GM18867 (cell line): ENCODE measurements at regions not wholly inside any gene's neighbourhood (a gene's known extent, or its start where the extent isn't known, plus 50 kb on each side); places are given as distances from the start of the nearest gene placed in this dataset.
A peak's percentile ranks its signal among the peaks of the same experiment; 100 is the strongest.

Source experiments
- ATAC-seq: cut with Tn5 transposase; IDR thresholded peaks from one replicate; pipeline ENCODE4 v1.9.1; 2021; ENCODE audit warnings: mild to moderate bottlenecking, moderate library complexity; ENCODE audit not compliant: unreplicated experiment

DNA sequence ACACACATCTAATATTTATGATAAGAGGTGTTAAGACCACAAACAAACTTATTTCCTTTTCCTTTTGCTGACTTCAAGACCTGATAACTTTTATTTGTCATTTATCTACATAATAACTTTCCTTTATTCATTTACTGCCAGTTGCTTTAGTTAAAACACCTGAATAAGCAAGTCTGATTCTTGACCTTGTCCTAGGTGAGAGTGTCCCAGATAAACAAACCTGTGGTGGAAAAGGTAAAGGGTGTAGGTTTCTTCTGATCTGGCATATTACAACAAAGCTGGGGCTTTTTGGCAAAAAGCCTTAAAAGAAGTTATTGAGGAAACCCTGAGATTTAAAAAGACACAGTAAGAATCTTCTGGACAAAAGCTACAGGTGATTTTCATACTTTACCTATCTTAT lies 191.5 kb downstream of the ZBBX start:
- no peak for ATAC-seq

DNA sequence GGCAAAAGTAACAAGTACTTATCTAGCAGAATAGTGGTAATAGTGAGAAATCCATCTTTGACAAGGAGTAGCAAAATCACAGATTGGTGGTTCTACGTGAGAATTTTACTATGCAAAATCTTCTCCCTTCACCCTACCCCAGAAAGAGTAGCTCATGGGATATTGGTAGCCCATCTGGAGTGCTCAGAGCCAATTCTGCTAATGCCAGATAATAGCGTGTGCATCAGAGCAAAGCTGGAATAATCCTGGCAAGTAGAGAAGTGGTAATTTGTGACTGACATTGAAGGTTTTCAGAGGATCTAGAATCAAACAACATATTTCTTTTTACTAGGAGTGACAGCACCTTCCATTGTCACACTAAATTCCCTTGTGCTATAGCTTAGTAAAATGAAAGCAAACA lies 192.9 kb downstream of the ZBBX start:
- ATAC-seq: no peak

DNA sequence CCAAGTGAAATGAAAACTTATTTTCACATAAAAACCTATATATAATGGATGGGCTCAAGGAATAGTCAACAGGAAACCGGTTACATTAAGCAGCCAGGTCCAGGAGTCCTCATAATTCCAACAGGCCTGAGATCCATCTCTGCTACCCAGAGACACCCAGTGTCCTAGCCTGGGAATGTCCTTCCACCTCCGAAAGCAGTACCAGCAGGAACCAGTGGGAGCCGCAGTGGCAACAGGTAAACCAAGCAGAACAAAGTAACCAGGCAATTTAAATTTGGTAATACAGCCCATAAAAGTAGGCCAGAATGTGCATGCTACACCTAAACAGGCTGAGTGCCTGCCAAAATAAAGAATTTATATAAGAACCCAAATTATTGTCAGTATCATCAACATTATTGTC lies 195.6 kb downstream of the ZBBX start:
- no peak for ATAC-seq

DNA sequence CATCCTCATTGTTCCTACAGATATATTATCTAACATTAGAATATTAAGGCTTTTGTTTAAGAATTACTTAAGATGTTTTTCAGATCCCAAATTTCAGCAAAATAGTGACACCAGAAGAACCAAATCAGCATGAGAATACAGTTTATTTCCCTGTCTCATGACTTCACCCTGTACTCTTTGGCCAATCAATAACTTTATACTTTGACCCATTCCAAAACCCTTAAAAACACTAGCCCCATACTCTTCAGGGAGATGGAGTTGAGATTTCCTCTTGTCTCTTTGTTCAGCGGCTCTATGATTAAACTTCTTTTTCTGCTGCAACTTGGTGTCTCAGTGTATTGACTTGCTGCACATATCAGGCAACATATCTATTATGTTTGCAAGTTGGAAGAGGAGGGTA lies 207.7 kb downstream of the ZBBX start:
- ATAC-seq: no peak

DNA sequence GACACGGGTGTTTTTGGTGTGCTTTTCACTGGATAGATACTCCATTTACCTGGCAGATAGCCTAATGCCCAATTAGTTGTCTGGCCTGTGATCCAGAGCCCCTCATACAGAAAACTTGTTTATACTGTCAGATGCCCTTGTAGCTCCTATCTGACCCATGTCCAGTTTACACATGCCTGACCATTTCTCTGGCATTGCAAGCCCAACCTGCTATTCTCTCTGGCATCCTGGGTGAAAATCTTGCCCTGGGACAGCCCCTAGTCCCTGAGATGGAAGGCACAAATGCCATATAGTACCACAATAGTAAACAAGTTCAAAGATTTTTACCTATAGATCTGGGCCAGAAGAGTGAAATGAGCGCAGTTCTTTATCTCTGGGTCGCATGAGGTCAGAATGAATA lies 212.6 kb downstream of the ZBBX start:
- no peak for ATAC-seq

DNA sequence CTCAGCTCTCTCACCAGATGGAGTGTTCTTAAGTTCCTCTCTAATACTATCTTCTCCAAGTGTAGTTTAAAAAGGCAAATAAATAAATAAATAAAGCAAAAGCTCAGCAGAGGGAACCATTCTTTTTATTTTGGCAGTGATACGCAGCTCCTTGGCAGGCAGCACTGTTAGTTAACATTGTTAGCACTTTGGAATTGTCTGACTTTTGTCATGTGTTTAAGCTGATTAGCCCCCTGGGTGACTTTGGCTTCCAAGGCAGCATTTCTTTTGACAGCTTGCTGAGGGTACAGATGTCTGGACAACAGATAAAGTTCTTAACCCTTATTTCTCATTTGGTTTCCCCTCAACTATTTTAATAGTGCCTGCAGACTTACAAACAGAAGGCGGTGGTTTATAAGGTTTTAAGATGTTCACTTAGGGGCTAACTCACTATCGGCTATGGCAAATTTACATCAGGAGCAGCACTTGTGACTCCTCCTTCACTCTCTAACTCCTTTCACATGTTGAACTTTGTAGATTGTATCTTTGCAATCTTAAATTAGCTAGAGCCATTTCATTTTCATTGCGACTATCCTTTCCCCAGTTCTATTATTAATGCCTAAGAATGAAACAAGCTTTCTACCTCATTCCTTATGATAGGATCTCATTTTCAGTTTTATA lies 213.4 kb downstream of the ZBBX start:
- ATAC-seq: no peak

DNA sequence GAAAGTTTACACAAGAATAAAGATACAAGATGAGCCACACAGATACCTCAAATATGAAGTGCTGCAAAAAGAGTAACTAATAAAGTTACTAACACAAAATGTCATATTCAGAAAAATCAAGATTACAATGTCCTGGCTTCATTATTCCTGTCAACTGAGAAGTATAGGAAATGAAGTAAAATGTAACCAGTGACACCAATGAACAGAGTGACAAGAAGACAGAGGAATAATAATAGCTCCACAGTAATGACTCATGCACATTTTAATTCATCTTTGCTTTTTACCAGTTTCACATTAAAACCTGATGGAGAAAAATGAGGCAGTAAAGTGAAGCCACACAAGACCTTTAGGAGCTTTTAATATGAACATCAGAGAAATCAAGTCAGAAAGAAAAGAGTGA lies 214.1 kb downstream of the ZBBX start:
- ATAC-seq: no peak

DNA sequence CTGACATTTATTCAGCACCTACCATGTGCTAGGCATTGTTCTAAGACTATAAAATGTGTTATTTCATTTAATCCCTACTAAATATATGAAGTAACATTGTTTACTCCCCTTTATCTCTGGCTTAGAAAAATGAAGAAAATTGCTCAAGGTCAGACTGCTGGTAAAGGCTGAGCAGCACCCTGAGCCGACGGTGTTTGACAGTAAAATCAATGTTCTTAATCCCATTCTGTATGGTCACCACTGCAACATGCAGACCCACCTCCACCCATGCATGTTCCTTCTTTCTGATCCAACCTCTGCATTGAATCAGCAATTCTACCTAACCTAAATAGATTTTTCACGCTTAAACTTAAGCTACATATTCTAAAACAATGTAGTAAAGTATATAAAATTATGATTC lies 216.5 kb downstream of the ZBBX start:
- ATAC-seq: no peak

DNA sequence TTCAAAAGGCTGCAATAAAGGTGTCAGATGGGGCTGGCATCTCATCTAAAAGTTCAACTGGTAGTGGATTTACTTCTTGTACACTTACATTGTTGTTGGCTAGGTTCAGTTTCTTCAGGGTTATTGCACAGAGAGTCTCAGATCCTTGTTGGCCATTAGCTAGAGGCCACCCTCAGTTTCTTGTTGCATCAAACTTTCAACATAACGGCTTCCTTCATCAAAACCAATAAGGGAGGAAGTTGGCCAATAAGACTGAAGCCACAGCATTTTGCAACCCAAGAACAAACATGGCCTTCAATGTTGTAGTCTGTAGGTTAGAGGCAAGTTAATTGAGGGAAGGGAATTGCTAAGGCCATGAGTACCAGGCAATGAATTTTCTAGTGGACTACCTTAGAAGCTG lies 218.0 kb downstream of the ZBBX start:
- ATAC-seq: no peak

DNA sequence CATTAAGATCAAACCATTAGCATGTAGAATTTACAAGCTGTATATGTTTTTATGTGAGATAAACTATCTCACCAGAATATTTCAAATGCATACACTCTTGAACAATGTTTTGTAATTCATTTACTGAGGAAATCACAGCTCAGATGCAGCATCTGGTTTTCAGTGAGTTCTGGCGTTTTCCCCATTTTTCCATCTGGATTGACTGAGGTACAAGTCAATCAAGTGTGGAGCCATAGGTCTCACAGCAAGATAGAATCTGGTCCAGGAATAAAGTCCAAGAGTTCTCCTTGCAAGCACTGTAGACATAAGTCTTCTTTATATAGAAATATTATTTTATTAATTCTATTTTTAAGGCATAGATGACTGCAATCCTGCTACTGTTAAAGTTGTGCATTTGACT lies 219.3 kb downstream of the ZBBX start:
- ATAC-seq: no peak

DNA sequence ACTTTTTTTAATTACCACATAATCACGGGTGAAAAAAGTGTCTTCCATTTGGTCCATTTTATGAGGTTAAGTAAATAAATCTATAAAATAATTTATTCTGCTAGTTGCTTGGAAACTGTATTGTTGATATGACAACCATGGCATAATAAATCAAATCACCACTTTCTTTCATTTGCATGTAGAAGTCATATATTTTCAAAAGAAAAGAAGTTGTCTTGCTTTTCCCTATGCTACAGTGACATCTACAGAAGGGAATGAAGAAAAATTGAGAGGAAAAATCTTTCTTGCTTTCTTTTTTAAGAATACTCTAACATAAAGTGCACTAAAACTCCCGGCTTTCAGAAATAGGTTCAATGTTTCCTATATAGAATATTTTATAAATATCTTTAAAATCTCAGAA lies 228.5 kb downstream of the ZBBX start:
- ATAC-seq: no peak

DNA sequence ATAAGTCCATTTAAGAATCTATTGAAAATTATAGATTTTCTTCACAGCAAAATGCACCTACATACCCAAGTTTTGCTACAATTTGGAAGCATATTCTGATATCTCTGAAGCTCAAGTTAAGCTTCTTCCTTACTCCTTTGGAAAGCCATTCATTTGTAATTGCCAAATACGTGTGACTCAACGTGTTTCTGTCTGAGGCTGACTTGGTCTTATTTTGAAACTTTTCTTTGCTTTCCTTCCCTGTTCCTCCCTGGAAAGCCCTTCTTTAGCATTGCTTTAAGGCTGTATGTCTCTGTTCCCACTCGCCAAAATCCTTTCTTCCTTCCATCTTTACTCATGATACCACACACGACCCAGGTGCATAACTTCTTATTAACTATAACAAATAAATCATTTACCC lies 232.0 kb downstream of the ZBBX start:
- no peak for ATAC-seq

DNA sequence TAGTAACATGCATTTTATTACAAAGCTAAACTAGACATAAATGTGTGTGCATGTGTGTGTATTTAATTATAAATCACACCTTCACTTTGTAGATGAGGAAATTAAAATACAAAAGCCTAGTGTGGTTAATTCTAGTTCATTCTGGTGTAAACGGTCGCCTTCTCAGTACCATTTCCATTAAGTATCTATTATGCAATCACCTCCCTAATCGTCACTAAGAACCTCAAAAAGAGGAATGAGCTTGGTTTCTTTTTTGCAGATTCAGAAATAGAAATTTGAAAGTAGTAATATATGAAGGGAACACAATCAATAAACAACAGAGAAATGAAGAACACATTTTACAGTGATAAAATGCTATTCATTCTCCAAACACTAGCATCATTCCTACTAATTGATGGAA lies 233.2 kb downstream of the ZBBX start:
- no peak for ATAC-seq

DNA sequence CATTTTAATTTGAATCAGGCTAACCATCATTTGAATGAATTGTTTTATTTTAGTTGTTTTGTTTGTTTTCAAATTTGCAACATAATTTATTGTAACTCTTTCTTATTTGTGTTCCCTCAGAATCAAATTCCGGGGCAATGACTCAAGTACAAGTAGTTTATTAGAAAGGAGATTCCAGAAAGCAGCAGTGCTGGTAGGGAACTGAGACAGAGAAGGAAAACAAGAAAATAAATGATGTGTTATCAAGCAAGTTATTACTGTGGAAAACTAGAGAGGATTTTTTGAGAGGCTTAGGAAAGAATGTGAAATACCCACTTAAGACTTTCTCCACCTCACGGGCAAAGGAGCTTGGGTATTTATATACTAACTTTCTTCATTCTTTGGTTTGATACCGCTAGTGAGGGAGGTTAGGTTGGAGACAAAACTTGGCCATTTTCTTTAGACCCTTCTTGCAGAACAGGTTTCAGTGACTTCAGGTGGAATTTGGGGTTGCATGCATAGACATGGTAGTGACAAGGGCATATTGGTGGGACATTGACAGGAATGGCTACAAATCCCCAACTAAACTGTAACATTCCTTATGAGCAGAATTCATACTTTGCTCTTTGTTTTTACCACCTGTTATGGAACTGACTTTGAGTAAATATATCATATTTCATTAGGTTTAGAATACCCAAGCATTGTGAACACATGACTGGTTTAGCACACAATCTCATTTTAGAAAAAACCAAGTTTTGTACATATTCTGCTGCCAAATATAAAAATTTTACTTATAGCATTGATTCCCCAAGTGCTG lies 254.3 kb downstream of the ZBBX start:
- ATAC-seq: no peak

DNA sequence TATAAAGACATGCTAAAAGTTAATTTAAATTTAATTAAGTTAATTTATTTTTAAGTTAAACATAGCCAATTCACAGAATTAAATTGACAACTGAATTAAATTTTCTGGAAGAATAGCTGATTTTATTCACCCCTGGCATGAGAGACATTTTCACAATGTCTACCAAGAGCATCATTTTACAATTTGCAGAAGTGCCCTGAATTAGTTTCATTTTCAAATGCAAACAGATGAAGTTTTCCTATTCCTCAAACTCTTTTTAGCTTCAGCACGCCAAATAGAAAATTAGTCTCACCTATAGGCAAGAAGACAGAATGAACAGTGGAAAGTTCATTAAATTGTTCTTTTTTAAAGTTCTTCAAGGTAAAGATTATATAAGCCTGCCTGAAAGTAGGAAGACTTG lies 259.3 kb downstream of the ZBBX start:
- ATAC-seq: no peak

DNA sequence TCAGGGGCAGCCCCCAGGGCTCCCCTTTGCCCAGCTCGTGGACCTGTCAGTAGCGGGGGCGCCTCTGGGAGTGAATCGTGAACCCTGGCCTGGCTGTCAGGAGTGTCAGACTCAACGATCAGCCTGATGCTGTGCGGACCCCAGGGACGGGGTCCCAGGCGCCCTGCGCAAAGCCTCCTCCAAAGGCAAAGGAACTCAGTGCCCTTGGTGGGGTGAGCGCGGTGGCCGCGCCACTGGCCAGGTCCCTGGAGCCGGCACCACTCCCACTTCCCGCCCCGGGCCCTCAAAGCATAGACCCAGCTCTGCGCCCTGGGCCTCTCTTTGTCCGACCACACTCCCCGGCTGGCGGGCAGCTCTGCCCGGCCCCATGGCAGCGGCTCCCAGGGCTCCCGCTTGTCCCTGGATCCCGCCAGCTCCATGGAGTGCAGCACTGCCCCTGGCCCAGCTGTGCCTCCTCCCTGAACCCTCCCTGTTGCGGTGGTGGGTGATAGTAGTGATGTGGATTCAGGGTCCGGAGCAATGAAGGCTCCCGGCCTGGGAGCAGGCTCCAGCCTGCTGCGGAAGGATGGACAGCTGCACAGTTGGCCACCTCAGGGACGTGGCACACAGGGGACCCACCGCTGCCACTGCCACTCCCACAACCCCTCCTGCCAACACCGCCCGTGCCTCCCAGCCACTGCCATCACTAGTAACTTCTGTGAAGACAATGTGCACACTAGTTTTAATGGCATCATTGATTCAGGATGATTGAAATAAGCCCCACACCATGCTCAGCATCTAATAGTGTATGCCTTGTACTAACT lies 263.8 kb downstream of the ZBBX start:
- ATAC-seq: no peak

DNA sequence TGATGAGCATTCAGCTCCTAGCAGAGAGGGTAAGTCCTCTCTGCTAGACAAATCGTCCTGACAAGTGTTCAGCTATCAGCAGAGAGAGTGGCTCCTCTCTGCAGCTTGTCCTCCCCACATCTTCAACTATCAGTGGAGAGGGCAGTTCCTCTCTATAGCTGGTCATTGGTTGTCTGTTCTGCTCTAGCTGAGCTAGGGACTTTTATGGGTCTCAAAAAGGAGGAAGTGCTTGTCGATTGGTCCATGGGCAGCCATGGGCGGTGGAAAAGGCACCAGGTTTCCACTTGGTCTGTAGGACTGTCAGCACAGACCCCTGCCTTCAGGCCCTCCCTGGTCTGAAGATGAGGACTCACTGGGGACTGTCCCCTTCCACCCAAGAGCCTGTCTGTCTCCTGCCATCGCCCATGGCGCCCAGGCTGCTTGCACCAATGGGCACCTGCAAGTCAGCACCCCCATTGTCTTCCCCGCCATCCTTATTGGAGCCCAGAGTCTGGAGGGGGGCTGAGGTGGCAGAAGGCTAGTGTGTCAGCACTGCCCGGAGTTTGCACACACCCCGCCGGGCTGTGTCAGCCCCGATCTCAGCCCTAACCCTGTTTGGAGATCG lies 264.7 kb downstream of the ZBBX start:
- no peak for ATAC-seq

DNA sequence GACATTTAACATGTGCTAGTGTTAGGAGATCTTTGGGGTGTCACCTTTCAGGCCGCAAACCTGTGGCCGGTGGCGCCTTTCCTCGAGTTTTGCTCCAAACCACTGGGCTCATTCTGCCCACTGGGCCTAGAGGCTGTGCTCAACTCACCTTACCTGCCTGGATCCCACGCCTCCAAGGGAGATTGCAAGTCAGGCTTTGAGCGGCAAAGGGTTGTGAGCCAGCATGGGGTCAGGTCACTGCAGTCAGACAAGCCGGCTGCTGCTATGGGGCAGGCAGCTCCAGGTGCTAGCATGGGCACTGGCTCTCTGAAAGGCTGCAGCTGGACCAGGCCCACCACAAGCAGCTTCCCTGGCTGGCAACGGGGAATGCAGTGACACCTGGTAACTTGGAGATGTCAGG lies 265.5 kb downstream of the ZBBX start:
- ATAC-seq: no peak

DNA sequence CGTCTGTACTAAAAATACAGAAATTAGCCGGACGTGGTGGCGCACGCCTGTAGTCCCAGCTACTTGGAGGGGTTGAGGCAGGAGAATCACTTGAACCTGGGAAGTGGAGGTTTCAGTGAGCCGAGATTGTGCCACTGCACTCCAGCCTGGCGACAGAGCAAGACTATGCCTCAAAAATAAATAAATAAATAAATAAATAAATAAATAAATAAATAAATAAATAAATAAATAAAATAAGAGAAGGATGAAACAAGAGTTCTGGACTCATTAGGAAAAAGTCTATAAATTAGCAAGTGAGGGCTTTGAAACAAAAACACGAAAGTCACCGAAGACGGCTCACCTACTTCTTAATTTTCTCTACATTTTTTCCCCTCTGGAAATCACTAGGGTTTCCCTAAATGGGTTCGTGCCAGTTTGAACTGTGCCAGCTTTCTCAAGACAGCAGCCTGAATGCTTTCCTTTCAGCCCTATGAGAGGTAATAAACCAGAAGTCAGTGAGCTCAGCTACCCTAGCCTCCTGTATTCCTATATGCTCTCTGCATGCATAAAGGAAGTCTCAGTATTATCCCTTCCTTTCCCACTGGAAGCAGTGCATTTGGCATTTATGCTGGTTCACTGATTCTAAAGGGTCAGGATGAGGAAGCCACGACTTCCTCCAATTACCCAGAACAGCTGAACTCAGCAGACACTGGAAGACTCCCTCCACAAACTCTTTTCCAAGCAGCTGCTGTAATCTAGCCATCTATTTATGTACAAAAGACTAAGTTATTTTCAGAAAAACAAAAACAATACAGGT lies 266.9 kb downstream of the ZBBX start:
- no peak for ATAC-seq

DNA sequence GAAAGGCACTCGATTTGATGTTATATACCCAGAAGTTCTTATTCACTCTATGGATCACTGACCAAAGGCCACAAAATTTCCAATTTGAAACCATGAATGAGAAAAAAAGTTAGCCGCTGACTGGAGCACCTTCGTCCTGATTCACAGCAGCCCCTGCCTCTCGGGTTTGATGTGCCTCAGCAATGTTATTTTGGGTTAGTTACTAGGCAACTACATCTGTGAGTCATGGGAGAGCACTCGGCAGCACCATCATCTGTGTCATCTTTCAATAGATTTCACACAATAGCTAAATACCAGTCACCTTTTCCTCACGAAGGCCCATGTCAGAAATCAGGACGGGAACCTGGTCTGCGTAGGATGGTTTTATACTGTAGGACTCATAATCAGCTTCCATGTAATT lies 269.2 kb downstream of the ZBBX start:
- peak; percentile 62 for ATAC-seq

DNA sequence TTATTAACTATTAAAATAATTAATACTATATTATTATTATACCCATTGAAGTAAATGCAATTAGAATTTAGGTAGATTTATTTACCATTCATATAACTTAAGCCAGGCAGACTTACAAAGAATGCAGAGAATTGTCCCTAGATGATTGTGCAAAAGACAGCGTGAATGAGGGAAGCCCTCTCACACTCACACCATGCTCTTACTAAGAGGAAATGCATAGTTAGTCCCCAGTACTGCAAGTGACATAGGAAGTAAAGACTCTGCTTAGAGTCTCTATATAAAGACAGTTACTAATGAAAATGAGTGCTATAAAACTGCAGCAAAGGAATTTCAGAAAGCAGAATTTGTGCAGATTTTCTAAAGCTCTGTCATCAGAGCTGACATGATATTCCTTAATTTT lies 270.4 kb downstream of the ZBBX start:
- ATAC-seq: no peak
